Activated B cell treated with CpG ODN at 0.5 μM for 24 hours (primary cell): ENCODE measurements at regions not wholly inside any gene's neighbourhood (a gene's known extent, or its start where the extent isn't known, plus 50 kb on each side); places are given as distances from the start of the nearest gene placed in this dataset.

Source experiments
- ATAC-seq: fragments of 200-7000 bp; cut with Tn5 transposase; one replicate; pipeline ENCODE4 v1.10.0; 2021; ENCODE audit warnings: low read depth, mild to moderate bottlenecking, moderate library complexity
- CTCF ChIA-PET: fragments of 350-600 bp; sonication (Branson Sonifier 250); formaldehyde crosslinking; loops from one replicate; lab custom pipeline; 2021; ENCODE audit warnings: antibody characterized with exemption; lab: Charles Lee
- POLR2A ChIA-PET: fragments of 350-600 bp; sonication (Branson Sonifier 250); formaldehyde crosslinking; loops from one replicate; lab custom pipeline; 2021; ENCODE audit warnings: antibody characterized with exemption; lab: Charles Lee
- DNase-seq: peaks from one replicate; pipeline ENCODE4 v3.0.0; 2022
- H3K27ac Mint-ChIP-seq: one replicate; pipeline ENCODE4 v1.8.0; 2020; ENCODE audit warnings: mixed read lengths
- H3K27me3 Mint-ChIP-seq: one replicate; pipeline ENCODE4 v1.8.0; 2021; ENCODE audit warnings: mixed read lengths
- H3K36me3 Mint-ChIP-seq: one replicate; pipeline ENCODE4 v1.8.0; 2021; ENCODE audit warnings: low read depth, mixed read lengths
- H3K4me1 Mint-ChIP-seq: one replicate; pipeline ENCODE4 v1.8.0; 2021; ENCODE audit warnings: mixed read lengths
- H3K4me3 Mint-ChIP-seq: one replicate; pipeline ENCODE4 v1.8.0; 2020; ENCODE audit warnings: mild to moderate bottlenecking, mixed read lengths
- H3K9me3 Mint-ChIP-seq: one replicate; pipeline ENCODE4 v1.8.0; 2020; ENCODE audit warnings: mixed read lengths
- CTCF ChIP-seq: fragments of 200-600 bp; IDR thresholded peaks from one replicate; pipeline ENCODE4 v1.8.0; 2022; ENCODE audit warnings: antibody characterized with exemption, mild to moderate bottlenecking
- intact Hi-C: fragments of 100-400 bp; cut with micrococcal nuclease; formaldehyde crosslinking; loops from one replicate; pipeline ENCODE4 v1.15.1; 2024

- Mint-ChIP-seq H3K4me1 (no peaks in the 10 kb centered on the region), H3K4me3 (no peak overlapping the region), H3K27me3 (no peaks in the 10 kb centered on the region), H3K27ac (no peak overlapping the region), H3K36me3 (no peaks in the 10 kb centered on the region), H3K9me3 (peaks cover 8% of the 10 kb centered on the region)
- POLR2A ChIA-PET: no interaction called here
- no peak for TF ChIP-seq CTCF
- ATAC-seq (no peak), DNase-seq (no peak)
- intact Hi-C loops: no loop called here
- CTCF ChIA-PET: no interaction called here
Observed at GRCh38 chr11:10916665-10917064, 58.8 kb upstream of the ZBED5 start.

GRCh38 chr11:10914050-10914449 is 56.2 kb upstream of the ZBED5 start:
- CTCF ChIA-PET: interaction anchor here (0.8 kb wide), 1 partner anchor 35 kb away, joined by 4 read pairs; no protein-coding TSS in a partner anchor
- Mint-ChIP-seq H3K36me3 (no peaks in the 10 kb centered on the region), H3K4me3 (no peak overlapping the region), H3K27me3 (no peaks in the 10 kb centered on the region), H3K4me1 (no peaks in the 10 kb centered on the region), H3K27ac (no peak overlapping the region), H3K9me3 (peaks cover 8% of the 10 kb centered on the region)
- POLR2A ChIA-PET: interaction anchor here (1.1 kb wide), 1 partner anchor 105 kb away, joined by 3 read pairs; no protein-coding TSS in a partner anchor
- TF ChIP-seq CTCF: no peak
- DNase-seq: no peak
- intact Hi-C loops: no loop called here
- ATAC-seq: no peak

GRCh38 chr11:10913075-10913474 is 55.2 kb upstream of the ZBED5 start:
- Mint-ChIP-seq H3K4me3 (no peak overlapping the region), H3K4me1 (no peaks in the 10 kb centered on the region), H3K36me3 (no peaks in the 10 kb centered on the region), H3K27ac (no peak overlapping the region), H3K9me3 (peaks cover 2% of the 10 kb centered on the region), H3K27me3 (no peaks in the 10 kb centered on the region)
- no peak for TF ChIP-seq CTCF
- DNase-seq (no peak), ATAC-seq (no peak)
- CTCF ChIA-PET: interaction anchor here (1.4 kb wide), 1 partner anchor 115 kb away, joined by 3 read pairs; no protein-coding TSS in a partner anchor
- POLR2A ChIA-PET: interaction anchor here (0.7 kb wide), 1 partner anchor 15 kb away, joined by 3 read pairs; no protein-coding TSS in a partner anchor
- intact Hi-C loops: no loop called here

GRCh38 chr11:10911907-10912306 is 54.1 kb upstream of the ZBED5 start:
- ChIA-PET CTCF (interaction anchor here (1.4 kb wide), 1 partner anchor 116 kb away, joined by 3 read pairs; no protein-coding TSS in a partner anchor), POLR2A (no interaction called here)
- H3K4me3 Mint-ChIP-seq: no peak overlapping the region
- intact Hi-C loops: no loop called here
- H3K27me3 Mint-ChIP-seq: no peaks in the 10 kb centered on the region
- H3K4me1 Mint-ChIP-seq: no peaks in the 10 kb centered on the region
- H3K27ac Mint-ChIP-seq: no peak overlapping the region
- ATAC-seq: no peak
- no peak for TF ChIP-seq CTCF
- no peaks in the 10 kb centered on the region for H3K9me3 Mint-ChIP-seq
- DNase-seq: no peak
- no peaks in the 10 kb centered on the region for H3K36me3 Mint-ChIP-seq

GRCh38 chr11:10909141-10909883 is 51.5 kb upstream of the ZBED5 start:
- no peak for ATAC-seq
- intact Hi-C loops: no loop called here
- ChIA-PET CTCF (no interaction called here), POLR2A (no interaction called here)
- Mint-ChIP-seq H3K4me3 (no peak overlapping the region), H3K36me3 (no peaks in the 10 kb centered on the region), H3K27ac (no peak overlapping the region), H3K9me3 (no peaks in the 10 kb centered on the region), H3K4me1 (no peaks in the 10 kb centered on the region), H3K27me3 (peaks cover 2% of the 10 kb centered on the region)
- no peak for TF ChIP-seq CTCF
- DNase-seq: no peak
